ENCODE measurements at regions not wholly inside any gene's neighbourhood (a gene's known extent, or its start where the extent isn't known, plus 50 kb on each side); places are given as distances from the start of the nearest gene placed in this dataset.

DNA sequence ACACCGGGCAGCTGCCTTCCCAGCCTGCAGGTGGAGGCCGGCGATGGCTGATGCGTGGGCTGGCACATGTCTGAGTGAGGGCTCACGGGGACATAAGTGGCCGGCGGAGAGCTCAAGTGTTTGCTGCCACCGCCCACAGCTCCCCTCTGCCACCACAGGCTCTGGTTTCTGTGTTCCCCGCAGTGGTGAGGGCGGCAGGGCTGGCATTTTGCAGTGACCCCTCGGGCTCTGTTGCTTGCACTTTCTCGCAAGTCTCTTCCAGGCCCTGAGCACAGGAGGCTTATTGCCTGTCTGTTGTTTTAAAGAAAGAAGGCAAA, 271.0 kb upstream of the RTL1 start:
- TF ChIP-seq, protein P1, sequence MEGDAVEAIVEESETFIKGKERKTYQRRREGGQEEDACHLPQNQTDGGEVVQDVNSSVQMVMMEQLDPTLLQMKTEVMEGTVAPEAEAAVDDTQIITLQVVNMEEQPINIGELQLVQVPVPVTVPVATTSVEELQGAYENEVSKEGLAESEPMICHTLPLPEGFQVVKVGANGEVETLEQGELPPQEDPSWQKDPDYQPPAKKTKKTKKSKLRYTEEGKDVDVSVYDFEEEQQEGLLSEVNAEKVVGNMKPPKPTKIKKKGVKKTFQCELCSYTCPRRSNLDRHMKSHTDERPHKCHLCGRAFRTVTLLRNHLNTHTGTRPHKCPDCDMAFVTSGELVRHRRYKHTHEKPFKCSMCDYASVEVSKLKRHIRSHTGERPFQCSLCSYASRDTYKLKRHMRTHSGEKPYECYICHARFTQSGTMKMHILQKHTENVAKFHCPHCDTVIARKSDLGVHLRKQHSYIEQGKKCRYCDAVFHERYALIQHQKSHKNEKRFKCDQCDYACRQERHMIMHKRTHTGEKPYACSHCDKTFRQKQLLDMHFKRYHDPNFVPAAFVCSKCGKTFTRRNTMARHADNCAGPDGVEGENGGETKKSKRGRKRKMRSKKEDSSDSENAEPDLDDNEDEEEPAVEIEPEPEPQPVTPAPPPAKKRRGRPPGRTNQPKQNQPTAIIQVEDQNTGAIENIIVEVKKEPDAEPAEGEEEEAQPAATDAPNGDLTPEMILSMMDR (IDR thresholded peaks at IDR 0.05) = no peak
- intact Hi-C loops (cut with DNase I) = no loop called here
- Histone ChIP-seq H3K36me3 (no peaks in the 10 kb centered on the region), H3K27me3 (no peaks in the 10 kb centered on the region), H3K4me3 (no peak overlapping the region), H3K9ac (ENCODE audit: low read depth in 2 of 2, low read length in 2 of 2) (no peak overlapping the region), H3K4me1 (no peaks in the 10 kb centered on the region), H3K9me3 (no peaks in the 10 kb centered on the region), H3K27ac (no peak overlapping the region)
- DNase-seq = no peak

DNA sequence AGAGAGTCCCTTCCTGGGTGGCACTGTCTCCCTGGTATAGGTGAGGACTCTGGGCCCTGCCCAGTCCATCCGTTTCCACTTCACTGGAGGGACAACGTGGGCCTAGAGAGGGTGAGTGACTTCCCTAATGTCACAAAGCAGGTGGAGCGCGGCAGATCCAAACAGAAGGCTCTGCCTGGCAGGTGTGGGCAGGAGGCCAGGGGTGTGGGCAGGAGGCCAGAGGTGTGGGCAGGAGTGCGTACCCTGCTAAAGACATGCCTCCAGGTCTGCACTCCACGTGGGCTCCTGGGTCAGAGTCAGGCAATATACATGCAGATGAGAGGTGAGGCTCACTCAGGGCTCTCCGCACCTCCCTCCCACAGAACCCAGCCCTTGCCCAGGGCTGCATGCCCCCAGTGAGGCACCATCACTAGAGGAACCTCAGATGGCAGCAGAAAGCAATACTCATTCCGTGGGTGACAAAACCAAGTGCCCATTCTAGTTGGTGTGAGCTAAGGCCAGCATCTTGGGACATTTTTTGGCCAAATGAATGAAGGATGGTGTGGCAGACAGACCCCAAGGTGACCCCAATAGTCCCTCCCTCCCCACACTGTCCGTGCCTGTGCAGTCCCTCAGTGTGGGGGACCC, 271.6 kb upstream of the RTL1 start:
- Histone ChIP-seq H3K4me3 (no peak overlapping the region), H3K27ac (no peak overlapping the region), H3K27me3 (no peaks in the 10 kb centered on the region), H3K36me3 (no peaks in the 10 kb centered on the region), H3K9me3 (no peaks in the 10 kb centered on the region), H3K9ac (ENCODE audit: low read depth in 2 of 2, low read length in 2 of 2) (no peak overlapping the region), H3K4me1 (no peaks in the 10 kb centered on the region)
- intact Hi-C loops (cut with DNase I) = no loop called here
- TF ChIP-seq, protein P1 (IDR thresholded peaks at IDR 0.05) = no peak
- no peak for DNase-seq

DNA sequence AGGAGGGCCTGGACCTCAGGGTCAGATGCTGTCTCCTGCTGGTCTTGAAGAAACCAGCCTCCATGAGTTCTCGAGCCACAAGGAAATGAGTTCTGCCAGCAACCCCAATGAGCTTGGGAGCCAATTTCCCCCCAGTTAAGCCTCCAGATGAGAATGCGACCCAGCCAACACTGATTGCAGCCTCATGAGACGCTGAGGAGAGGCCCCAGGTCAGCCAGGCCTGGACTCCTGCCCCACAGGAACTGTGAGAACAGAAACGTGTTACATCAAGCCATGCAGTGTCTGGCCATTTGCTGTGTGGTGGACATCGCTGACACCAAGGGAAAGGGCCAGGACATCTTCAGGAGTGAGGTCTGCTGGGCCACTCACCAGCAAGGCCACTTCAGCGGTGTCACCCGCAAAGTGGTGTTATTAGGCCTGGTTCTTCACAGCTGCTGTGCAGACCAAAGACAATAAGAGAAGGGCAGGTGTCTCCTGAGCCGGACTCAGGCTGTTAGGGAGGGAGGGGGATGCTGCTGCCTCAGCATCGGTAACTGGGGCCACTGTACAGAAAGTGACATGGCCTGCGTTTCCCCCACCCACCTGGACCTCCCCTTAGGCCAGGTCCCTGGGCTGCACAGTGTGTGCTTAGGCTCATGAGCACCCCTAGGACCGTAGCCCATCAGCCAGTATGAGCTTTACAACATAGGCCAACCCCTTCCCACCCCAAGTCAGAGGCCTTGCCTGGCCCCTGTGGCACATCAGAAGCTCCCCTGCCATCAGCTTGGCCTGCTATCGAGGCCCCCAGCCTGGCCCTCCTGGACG, 272.4 kb upstream of the RTL1 start:
- TF ChIP-seq, protein P1 (IDR thresholded peaks at IDR 0.05) = no peak
- Histone ChIP-seq H3K4me1 (no peaks in the 10 kb centered on the region), H3K9me3 (no peaks in the 10 kb centered on the region), H3K9ac (ENCODE audit: low read depth in 2 of 2, low read length in 2 of 2) (no peak overlapping the region), H3K27me3 (no peaks in the 10 kb centered on the region), H3K36me3 (no peaks in the 10 kb centered on the region), H3K4me3 (no peak overlapping the region), H3K27ac (no peak overlapping the region)
- DNase-seq = no peak
- intact Hi-C loops (cut with DNase I) = no loop called here

DNA sequence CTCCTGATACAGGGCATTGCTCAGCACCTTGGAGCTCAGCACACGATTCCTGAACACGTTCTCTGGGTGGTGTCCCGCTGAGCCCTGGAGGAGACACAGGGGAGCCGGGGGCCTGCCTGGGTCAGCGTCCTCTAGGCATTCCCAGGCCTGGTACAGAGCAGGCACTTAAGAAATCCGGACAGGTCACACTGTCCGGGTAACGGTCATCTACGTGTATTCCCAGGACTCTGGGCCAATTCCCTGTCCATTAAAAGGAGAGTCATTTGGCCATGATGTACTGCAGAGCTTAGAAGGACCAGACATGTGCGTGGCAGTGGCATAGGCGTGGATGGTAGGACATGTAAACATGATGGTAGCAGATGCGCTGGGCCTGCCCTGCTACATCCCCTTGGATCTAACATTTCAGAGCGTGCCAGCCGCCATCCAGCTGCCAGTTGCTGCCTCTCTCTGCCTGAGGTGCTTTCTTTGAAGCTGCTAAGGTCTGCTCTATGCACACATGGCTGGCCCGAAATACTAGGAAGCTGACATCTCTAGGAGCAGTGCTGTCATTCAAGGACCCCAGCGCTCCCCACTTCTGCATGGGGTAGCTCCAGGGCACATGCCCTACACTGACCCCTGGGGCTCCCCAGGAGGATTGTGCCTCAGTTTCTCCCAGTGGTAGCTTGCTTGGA, 273.1 kb upstream of the RTL1 start:
- no peak for DNase-seq
- TF ChIP-seq, protein P1 (IDR thresholded peaks at IDR 0.05) = no peak
- no peaks in the 10 kb centered on the region for H3K4me1 ChIP-seq
- intact Hi-C loops (cut with DNase I) = no loop called here
- no peaks in the 10 kb centered on the region for H3K27me3 ChIP-seq
- no peak overlapping the region for H3K9ac ChIP-seq (ENCODE audit: low read depth in 2 of 2, low read length in 2 of 2)
- no peaks in the 10 kb centered on the region for H3K36me3 ChIP-seq
- no peak overlapping the region for H3K27ac ChIP-seq
- H3K4me3 ChIP-seq = no peak overlapping the region
- no peaks in the 10 kb centered on the region for H3K9me3 ChIP-seq

DNA sequence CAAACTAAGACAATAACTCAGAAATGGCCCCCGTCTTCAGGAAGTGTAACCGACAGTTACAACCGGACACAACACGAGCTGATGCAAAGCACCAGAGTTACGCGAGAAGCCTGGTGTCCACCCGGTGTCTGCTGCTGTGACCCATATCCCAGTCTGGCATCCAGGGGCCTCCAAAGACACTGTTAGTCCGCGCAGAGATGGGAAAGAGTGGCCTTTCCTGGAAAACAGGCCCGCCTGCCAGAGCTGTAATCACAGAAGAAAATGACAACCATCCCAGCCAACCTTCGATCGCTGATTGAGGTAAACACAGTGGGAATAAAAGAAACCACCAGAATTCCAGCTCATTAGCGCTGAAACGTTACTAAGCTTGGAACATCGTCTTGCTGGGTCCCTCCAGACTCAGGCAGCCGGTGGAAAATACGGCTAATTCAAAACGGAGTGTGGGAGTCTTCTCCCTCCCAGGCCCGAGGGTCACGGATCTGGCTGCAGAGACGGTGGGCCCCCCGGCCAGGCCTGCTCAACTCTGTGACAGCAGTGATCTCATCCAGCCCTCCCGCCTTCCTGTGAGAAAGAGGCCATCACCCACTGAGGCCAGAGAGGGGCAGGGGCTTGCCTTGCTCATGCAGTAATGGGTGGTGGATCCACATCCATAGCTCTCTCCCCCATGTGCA, 273.9 kb upstream of the RTL1 start:
- TF ChIP-seq, protein P1 (IDR thresholded peaks at IDR 0.05) = no peak
- Histone ChIP-seq H3K36me3 (no peaks in the 10 kb centered on the region), H3K27ac (no peak overlapping the region), H3K9ac (ENCODE audit: low read depth in 2 of 2, low read length in 2 of 2) (no peak overlapping the region), H3K9me3 (no peaks in the 10 kb centered on the region), H3K4me3 (no peak overlapping the region), H3K27me3 (no peaks in the 10 kb centered on the region), H3K4me1 (no peaks in the 10 kb centered on the region)
- intact Hi-C loops (cut with DNase I) = no loop called here
- DNase-seq = no peak

Data from colonic mucosa (tissue), 4 donors.